ENCODE measurements at regions not wholly inside any gene's neighbourhood (a gene's known extent, or its start where the extent isn't known, plus 50 kb on each side); places are given as distances from the start of the nearest gene placed in this dataset.

DNA sequence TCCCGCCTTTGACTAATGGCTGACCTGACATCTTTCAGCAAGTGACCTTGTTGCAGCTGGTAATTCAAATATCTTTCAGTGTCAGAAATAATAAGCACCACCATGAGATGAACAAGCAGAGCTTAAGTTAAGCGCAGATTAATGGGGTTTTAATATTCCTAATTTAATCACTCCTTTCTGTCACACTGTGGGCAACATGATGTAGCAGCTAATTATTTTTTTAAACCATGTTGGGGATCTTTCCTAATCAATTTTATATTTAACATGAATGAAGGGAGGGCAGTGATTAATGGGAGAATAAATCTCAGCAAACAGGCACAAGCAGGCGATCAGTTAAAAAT lies 353.6 kb upstream of the TNRC6C start:
- DNase-seq (ENCODE audit: low read depth), result no peak
- TF ChIP-seq, protein P1, sequence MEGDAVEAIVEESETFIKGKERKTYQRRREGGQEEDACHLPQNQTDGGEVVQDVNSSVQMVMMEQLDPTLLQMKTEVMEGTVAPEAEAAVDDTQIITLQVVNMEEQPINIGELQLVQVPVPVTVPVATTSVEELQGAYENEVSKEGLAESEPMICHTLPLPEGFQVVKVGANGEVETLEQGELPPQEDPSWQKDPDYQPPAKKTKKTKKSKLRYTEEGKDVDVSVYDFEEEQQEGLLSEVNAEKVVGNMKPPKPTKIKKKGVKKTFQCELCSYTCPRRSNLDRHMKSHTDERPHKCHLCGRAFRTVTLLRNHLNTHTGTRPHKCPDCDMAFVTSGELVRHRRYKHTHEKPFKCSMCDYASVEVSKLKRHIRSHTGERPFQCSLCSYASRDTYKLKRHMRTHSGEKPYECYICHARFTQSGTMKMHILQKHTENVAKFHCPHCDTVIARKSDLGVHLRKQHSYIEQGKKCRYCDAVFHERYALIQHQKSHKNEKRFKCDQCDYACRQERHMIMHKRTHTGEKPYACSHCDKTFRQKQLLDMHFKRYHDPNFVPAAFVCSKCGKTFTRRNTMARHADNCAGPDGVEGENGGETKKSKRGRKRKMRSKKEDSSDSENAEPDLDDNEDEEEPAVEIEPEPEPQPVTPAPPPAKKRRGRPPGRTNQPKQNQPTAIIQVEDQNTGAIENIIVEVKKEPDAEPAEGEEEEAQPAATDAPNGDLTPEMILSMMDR (conservative IDR thresholded peaks at IDR 0.05; ENCODE audit: low read depth, low read length), result no peak

GRCh38 chr17:77606146-77606864 lies 352.2 kb upstream of the TNRC6C start:
- DNase-seq (ENCODE audit: low read depth), result no peak
- no peak overlapping the region for H3K4me3 ChIP-seq (ENCODE audit: low read length)
- TF ChIP-seq, protein P1 (conservative IDR thresholded peaks at IDR 0.05; ENCODE audit: low read depth, low read length), result no peak

More for the DNA sequence above, 353.6 kb upstream of the TNRC6C start:
- no peak overlapping the region for H3K4me3 ChIP-seq (ENCODE audit: low read length)

DNA sequence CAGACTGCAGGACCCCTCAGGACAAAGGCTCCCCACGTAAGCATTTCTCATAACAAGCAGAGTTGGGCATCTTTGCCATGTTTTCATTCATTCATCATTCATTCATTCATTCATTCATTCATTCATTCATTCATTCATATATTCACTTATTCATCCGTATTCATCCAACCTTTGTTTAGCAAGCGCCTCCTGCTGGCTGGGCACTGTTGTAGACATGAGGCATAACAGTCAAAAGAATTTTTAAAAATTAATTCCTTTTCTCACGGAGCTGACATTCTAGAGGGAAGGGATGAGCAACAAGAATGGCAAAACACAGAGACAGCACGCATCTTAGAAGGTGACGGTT lies 351.7 kb upstream of the TNRC6C start:
- H3K4me3 ChIP-seq (ENCODE audit: low read length), result no peak overlapping the region
- DNase-seq (ENCODE audit: low read depth), result no peak
- TF ChIP-seq, protein P1 (conservative IDR thresholded peaks at IDR 0.05; ENCODE audit: low read depth, low read length), result peak; percentile 31

DNA sequence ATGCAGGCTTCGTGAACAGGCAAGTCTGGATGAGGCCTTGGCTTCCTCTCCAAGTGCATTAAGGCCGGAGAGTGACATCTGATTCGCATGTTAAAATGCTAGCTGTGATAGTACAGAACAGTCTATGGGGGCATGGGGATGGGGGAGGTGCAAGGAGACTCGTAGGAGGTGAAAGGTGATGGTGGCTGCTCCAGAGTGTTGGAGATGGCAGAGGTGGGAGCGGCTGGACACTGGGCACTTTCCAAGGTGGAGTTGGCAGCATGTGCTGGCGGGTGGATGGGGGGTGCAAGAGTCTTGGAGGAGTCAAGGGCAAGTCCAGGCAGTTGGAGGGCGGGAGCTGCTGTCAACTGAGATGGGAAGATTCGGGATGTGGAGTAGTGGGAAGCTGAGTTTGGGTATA lies 350.9 kb upstream of the TNRC6C start:
- DNase-seq (ENCODE audit: low read depth), result no peak
- H3K4me3 ChIP-seq (ENCODE audit: low read length), result no peak overlapping the region
- TF ChIP-seq, protein P1 (conservative IDR thresholded peaks at IDR 0.05; ENCODE audit: low read depth, low read length), result no peak

GRCh38 chr17:77608431-77608830 lies 350.1 kb upstream of the TNRC6C start:
- H3K4me3 ChIP-seq (ENCODE audit: low read length), result no peak overlapping the region
- TF ChIP-seq, protein P1 (conservative IDR thresholded peaks at IDR 0.05; ENCODE audit: low read depth, low read length), result no peak
- DNase-seq (ENCODE audit: low read depth), result no peak

DNA sequence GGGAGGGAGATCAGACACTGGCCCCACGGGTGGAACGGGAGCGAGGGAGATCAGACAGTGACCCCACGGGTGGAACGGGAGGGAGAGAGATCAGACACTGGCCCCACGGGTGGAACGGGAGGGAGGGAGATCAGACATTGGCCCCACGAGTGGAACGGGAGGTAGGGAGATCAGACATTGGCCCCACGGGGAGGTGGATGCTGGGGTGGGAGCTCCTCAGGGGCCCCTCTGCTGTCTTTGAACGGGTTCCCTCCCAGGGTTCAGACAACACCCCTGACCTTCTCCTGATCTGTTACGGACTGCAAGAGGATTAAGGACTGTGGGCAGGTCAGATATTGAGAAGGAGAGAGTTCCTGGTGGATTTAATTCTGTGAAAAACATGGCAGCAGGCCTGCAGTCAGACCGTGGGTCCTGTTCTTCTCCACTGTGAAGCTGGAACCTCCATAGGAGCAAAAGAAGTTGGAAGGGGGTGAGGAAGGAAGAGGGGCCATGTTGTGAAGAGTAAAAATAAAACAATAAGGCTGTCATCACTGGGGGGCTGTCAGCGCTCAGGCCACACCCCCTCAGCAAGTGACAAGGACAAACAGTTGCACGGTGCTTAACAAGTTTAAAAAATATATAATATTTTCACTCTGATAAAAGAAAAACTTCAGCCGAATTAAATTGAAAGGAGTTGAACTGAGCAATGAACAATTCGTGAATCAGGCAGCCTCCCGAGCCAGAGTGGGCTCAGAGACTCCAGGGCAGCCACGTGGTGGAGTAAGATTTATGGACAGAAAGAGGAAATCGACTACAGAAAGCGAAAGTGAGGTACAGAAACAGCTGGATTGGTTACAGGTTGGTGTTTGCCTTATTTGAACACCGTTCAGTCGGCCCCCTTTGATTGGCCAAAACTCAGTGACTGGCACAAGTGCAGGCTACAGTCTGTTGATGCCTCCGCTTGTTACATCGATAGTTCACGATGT lies 348.7 kb upstream of the TNRC6C start:
- TF ChIP-seq, protein P1 (conservative IDR thresholded peaks at IDR 0.05; ENCODE audit: low read depth, low read length), result no peak
- DNase-seq (ENCODE audit: low read depth), result no peak
- no peak overlapping the region for H3K4me3 ChIP-seq (ENCODE audit: low read length)
